CD1c-positive myeloid dendritic cell (primary cell): ENCODE measurements at regions not wholly inside any gene's neighbourhood (a gene's known extent, or its start where the extent isn't known, plus 50 kb on each side); places are given as distances from the start of the nearest gene placed in this dataset.

Experiments
- DNase-seq: peaks from one replicate; pipeline ENCODE4 v3.0.0-alpha.2; 2016; ENCODE audit errors: extremely low spot score

- DNase-seq: no peak
Observed at GRCh38 chrX:78213331-78213730, 73.9 kb upstream of the TAF9B start.

- DNase-seq: peak; percentile 22
Observed at GRCh38 chrX:78199851-78200250, 60.4 kb upstream of the TAF9B start.
